Panc1 (cell line): ENCODE measurements at regions not wholly inside any gene's neighbourhood (a gene's known extent, or its start where the extent isn't known, plus 50 kb on each side); places are given as distances from the start of the nearest gene placed in this dataset.

Experiments
- ATAC-seq: fragments of 200-7000 bp; cut with Tn5 transposase; 2 replicates; pipeline ENCODE4 v1.9.1; 2020; ENCODE audit warnings: mild to moderate bottlenecking, moderate library complexity
- BruUV-seq: library from RNA; stranded (reverse); fragments of 400-500 nt; replicated peaks from 2 replicates; lab custom pipeline; 2021; lab: Mats Ljungman, UMichigan
- CTCF ChIA-PET: fragments of 300-600 bp; sonication (Branson Sonifier 250); formaldehyde crosslinking; loops from one replicate; lab custom pipeline; 2022; ENCODE audit warnings: antibody characterized with exemption; lab: Charles Lee
- POLR2A ChIA-PET: fragments of 300-600 bp; sonication (Branson Sonifier 250); formaldehyde crosslinking; loops from one replicate; lab custom pipeline; 2022; ENCODE audit warnings: antibody characterized with exemption; lab: Charles Lee
- DNase-seq: peaks from one replicate; pipeline ENCODE4 v3.0.0-alpha.2; 2010; ENCODE audit warnings: low read depth, low spot score
- H3K27ac ChIP-seq: 2 replicates; pipeline ENCODE4 v1.5.1; 2011; ENCODE audit warnings: mild to moderate bottlenecking, low read length, inconsistent platforms
- H3K27me3 ChIP-seq: fragments of 200-500 bp; sonication (Bioruptor generic); 2 replicates; pipeline ENCODE4 v1.6.0; 2014; ENCODE audit warnings: low read length, inconsistent platforms; ENCODE audit not compliant: control insufficient read depth, insufficient read depth
- H3K36me3 ChIP-seq: fragments of 200-500 bp; sonication (Bioruptor generic); 2 replicates; pipeline ENCODE4 v1.5.1; 2014; ENCODE audit warnings: inconsistent platforms, mild to moderate bottlenecking, low read length, moderate library complexity; ENCODE audit not compliant: control insufficient read depth, insufficient read depth
- H3K4me1 ChIP-seq: 2 replicates; pipeline ENCODE4 v1.5.1; 2011; ENCODE audit warnings: inconsistent platforms, mild to moderate bottlenecking, low read length, moderate library complexity; ENCODE audit not compliant: control insufficient read depth, insufficient read depth
- H3K4me3 ChIP-seq, 2 experiments: 2 replicates each; pipeline ENCODE4 v1.5.1; 2011 to 2012; ENCODE audit warnings: low read depth in 2 of 2, low read length in 2 of 2, mild to moderate bottlenecking in 2 of 2, inconsistent platforms in 1 of 2, moderate library complexity in 1 of 2
- H3K9me3 ChIP-seq: fragments of 200-500 bp; sonication (Bioruptor generic); 2 replicates; pipeline ENCODE4 v1.5.1; 2014; ENCODE audit warnings: low read depth, mild to moderate bottlenecking, inconsistent platforms, low read length, moderate library complexity; ENCODE audit not compliant: control insufficient read depth, insufficient read depth
- POLR2AphosphoS5 ChIP-seq: IDR thresholded peaks from 2 replicates; pipeline ENCODE4 v1.6.1; 2012; ENCODE audit warnings: mild to moderate bottlenecking, low read depth, low read length, moderate library complexity
- SIN3A ChIP-seq: IDR thresholded peaks from 2 replicates; pipeline ENCODE4 v1.6.1; 2012; ENCODE audit warnings: low read depth, mild to moderate bottlenecking, low read length, moderate library complexity, borderline replicate concordance; ENCODE audit not compliant: insufficient read depth
- TCF7L2 ChIP-seq: IDR thresholded peaks from 2 replicates; pipeline ENCODE4 v1.6.1; 2011; ENCODE audit warnings: mild to moderate bottlenecking, low read depth, low read length, inconsistent platforms
- in situ Hi-C: cut with HindIII; loops from 2 replicates; pipeline ENCODE4 v1.10.0; 2016; ENCODE audit warnings: low sequenced_read_pairs, low pct_unique_long_range_greater_than_20kb
- intact Hi-C: fragments of 100-400 bp; cut with micrococcal nuclease; formaldehyde crosslinking; loops from one replicate; pipeline ENCODE4 v1.10.0; 2022; ENCODE audit not compliant: unreplicated experiment
- TF ChIP-seq, protein P1 (sequence below), 2 experiments: IDR thresholded peaks; 2 replicates each; pipeline ENCODE4 v1.6.1; 2011 to 2012; ENCODE audit warnings: low read depth in 2 of 2, control low read depth in 1 of 2, low read length in 1 of 2, mild to moderate bottlenecking in 1 of 2, moderate library complexity in 1 of 2; ENCODE audit not compliant: insufficient read depth in 1 of 2
- TF ChIP-seq, protein P2 (sequence below): fragments of 450-650 bp; IDR thresholded peaks from 2 replicates; pipeline ENCODE4 v1.5.1; 2017; ENCODE audit warnings: mild to moderate bottlenecking

DNA sequence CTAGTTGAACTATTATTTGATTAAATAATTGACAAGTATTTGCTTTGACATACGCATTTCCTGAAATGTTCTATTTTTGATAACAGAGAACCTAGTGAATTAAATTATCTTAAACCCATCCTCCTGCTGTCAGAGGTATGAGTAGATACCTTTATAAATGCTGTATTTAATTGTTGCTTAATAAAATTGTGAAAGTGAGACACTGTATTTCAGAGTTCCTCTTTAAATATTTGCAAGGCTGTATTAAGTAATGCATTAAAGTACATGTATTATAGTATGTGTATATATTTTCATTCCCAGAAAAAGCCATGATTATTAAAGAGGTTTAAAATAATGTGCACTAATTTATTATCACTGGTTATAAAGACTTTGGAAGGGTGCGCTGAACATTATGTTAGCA, 483.8 kb downstream of the TFAP2B start:
- intact Hi-C loops (no loop called here), in situ Hi-C loops (no loop called here)
- CTCF ChIA-PET, result no interaction called here
- Histone ChIP-seq H3K27me3 (no peaks in the 10 kb centered on the region), H3K36me3 (no peaks in the 10 kb centered on the region), H3K9me3 (no peaks in the 10 kb centered on the region), H3K4me3 (no peak overlapping the region), H3K27ac (no peak overlapping the region), H3K4me1 (no peaks in the 10 kb centered on the region)
- DNase-seq, result no peak
- POLR2A ChIA-PET, result no interaction called here
- BruUV-seq, result no TSS peak
- TF ChIP-seq, protein P1, sequence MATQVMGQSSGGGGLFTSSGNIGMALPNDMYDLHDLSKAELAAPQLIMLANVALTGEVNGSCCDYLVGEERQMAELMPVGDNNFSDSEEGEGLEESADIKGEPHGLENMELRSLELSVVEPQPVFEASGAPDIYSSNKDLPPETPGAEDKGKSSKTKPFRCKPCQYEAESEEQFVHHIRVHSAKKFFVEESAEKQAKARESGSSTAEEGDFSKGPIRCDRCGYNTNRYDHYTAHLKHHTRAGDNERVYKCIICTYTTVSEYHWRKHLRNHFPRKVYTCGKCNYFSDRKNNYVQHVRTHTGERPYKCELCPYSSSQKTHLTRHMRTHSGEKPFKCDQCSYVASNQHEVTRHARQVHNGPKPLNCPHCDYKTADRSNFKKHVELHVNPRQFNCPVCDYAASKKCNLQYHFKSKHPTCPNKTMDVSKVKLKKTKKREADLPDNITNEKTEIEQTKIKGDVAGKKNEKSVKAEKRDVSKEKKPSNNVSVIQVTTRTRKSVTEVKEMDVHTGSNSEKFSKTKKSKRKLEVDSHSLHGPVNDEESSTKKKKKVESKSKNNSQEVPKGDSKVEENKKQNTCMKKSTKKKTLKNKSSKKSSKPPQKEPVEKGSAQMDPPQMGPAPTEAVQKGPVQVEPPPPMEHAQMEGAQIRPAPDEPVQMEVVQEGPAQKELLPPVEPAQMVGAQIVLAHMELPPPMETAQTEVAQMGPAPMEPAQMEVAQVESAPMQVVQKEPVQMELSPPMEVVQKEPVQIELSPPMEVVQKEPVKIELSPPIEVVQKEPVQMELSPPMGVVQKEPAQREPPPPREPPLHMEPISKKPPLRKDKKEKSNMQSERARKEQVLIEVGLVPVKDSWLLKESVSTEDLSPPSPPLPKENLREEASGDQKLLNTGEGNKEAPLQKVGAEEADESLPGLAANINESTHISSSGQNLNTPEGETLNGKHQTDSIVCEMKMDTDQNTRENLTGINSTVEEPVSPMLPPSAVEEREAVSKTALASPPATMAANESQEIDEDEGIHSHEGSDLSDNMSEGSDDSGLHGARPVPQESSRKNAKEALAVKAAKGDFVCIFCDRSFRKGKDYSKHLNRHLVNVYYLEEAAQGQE (IDR thresholded peaks at IDR 0.05; ENCODE audit: insufficient read depth in 1 of 2, low read depth in 2 of 2, low read length in 1 of 2), result no peak
- no peak for TF ChIP-seq TCF7L2
- no peak for ATAC-seq

DNA sequence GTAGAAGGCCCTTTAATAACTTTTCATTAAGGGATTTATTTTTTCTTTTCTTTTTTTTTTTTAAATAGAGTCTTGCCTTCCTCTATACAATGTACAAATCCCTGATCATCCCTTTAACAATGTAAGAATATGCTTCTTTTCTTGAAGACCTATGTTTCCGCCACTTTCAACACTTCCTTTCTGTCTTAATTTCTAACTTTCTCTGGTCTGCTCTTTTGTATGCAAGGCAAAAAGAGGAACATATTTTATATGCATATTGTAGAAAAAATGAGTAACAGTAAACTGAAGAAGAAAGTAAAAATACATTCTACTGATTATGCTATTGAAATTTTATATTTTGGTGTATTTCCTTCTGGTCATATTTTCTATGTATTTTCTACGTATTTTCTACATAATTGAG, 484.7 kb downstream of the TFAP2B start:
- Histone ChIP-seq H3K27ac (no peak overlapping the region), H3K9me3 (no peaks in the 10 kb centered on the region), H3K4me3 (no peak overlapping the region), H3K27me3 (no peaks in the 10 kb centered on the region), H3K36me3 (no peaks in the 10 kb centered on the region), H3K4me1 (no peaks in the 10 kb centered on the region)
- in situ Hi-C loops (no loop called here), intact Hi-C loops (no loop called here)
- no TSS peak for BruUV-seq
- CTCF ChIA-PET, result no interaction called here
- TF ChIP-seq SIN3A (no peak), POLR2AphosphoS5 (no peak), TCF7L2 (no peak)
- TF ChIP-seq, protein P1 (IDR thresholded peaks at IDR 0.05; ENCODE audit: insufficient read depth in 1 of 2, low read depth in 2 of 2, low read length in 1 of 2), result no peak
- TF ChIP-seq, protein P2, sequence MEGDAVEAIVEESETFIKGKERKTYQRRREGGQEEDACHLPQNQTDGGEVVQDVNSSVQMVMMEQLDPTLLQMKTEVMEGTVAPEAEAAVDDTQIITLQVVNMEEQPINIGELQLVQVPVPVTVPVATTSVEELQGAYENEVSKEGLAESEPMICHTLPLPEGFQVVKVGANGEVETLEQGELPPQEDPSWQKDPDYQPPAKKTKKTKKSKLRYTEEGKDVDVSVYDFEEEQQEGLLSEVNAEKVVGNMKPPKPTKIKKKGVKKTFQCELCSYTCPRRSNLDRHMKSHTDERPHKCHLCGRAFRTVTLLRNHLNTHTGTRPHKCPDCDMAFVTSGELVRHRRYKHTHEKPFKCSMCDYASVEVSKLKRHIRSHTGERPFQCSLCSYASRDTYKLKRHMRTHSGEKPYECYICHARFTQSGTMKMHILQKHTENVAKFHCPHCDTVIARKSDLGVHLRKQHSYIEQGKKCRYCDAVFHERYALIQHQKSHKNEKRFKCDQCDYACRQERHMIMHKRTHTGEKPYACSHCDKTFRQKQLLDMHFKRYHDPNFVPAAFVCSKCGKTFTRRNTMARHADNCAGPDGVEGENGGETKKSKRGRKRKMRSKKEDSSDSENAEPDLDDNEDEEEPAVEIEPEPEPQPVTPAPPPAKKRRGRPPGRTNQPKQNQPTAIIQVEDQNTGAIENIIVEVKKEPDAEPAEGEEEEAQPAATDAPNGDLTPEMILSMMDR, result no peak
- DNase-seq (no peak), ATAC-seq (no peak)
- POLR2A ChIA-PET, result no interaction called here
